Hematopoietic multipotent progenitor cell treated with erythropoietin and hydrocortisone succinate and interleukin-3 and kit ligand, for 8 days (in vitro differentiated cells): ENCODE measurements at regions not wholly inside any gene's neighbourhood (a gene's known extent, or its start where the extent isn't known, plus 50 kb on each side); places are given as distances from the start of the nearest gene placed in this dataset.
"Not testable (repeated sequence)": the region's sequence is repeated elsewhere in the genome, so short reads cannot be mapped to it uniquely, and the experiment has no call there.

Experiments
- DNase-seq: peaks from one replicate; pipeline ENCODE4 v3.0.0-alpha.2; 2015

DNA sequence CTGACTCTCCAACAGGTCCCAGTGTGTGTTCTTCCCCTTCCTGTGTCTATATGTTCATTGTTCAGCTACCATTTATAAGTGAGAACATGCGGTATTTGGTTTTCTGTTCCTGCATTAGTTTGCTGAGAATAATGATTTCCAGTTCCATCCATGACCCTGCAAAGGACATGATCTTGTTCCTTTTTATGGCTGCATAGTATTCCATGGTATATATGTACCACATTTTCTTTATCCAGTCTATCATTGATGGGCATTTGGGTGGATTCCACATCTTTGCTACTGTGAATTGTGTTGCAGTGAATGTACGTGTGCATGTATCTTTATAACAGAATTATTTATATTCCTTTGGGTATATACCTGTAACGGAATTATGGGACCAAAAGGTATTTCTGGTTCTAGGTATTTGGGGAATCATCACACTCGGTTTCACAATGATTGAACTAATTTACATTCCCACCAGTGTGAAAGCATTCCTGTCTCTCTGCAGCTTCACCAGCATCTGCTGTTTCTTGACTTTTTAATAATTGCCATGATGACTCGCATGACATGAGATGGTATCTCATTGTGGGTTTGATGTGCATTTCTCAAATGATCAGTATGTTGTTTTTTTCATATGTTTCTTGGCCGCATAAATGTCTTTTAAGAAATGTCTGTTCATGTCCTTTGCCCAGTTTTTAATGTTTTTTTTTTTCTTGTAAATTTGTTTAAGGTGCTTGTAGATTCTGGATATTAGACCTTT, 60.2 kb downstream of the LSMEM1 start:
- no peak for DNase-seq

DNA sequence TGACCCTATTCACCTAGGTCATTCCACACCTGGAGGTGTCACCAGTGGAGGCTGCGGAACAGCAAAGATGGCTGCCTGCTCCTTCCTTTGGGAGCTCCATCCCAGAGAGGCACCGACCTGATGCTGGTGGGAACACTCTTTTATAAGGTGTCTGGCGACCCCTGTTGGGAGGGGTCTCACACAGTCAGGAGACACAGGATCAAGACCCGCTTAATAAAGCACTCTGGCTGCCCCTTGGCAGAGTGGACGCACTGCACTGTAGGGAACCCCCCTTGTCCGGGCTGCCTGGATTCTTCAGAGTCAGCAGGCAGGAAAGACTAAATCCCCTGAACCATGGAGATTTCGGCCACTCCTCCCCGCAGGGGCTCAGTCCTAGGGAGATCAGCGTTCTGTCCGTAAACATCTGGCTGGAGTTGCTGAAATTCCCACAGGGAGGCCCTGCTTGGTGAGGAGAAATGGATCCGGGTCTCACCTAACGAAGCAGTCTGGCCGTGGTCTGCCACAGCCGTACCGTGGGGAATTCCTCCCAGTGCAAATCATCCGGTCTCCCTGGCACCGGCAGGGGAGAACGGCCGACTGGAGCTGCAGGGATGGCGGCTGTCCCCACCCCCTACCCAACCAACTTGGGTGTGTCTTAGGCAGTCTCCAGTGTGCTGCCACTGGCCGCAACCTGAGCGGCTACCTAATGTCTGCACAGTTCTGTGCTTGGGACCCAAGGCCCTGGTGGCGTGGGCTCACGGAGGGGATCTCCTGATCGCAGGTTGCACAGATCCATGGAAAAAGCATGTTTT, 66.1 kb downstream of the LSMEM1 start:
- no peak for DNase-seq

DNA sequence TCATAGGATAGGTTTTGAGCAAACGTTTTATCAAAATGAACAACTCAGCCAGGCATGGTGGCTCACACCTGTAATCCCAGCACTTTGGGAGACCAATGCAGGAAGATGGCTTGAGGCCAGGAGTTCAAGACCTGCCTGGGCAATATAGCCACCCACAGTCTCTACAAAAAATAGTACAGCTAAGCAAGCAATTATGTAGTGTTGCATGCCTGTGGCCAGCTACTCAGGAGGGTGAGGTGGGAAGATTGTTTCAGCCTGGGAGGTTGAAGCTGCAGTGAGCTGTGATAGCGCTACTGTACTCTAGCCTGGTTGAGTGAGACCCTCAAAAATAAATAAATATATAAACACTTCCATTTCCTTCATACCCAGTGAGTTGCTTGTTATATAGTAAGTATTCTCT, 67.1 kb downstream of the LSMEM1 start:
- DNase-seq = no peak

DNA sequence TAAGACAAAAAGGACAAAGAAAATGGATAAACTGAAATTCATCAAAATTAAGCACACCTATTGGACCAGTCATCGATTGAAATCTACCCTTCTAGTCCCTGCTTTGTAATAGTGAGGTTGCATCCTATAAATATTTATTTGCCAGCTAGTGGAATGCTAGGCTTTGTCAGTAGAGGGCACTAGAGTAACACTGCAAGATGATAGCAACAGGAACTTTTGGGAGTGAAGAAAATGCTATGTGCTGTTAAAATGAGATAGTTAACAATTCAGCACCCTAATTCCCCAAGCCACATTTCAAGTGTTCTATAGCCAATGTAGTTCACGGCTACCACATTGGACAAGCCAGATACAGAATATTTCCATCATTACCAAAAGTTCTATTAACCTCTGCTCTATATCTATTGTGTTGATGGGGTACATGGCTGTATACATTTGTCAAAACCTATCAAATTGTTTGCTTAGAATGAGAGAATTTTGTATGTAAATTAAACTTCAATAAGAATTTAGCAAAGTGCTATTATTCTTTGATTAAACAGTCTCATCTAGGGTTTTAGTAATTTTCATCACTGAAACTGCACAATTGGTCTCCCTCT, 69.8 kb downstream of the LSMEM1 start:
- DNase-seq = peak; percentile 73

DNA sequence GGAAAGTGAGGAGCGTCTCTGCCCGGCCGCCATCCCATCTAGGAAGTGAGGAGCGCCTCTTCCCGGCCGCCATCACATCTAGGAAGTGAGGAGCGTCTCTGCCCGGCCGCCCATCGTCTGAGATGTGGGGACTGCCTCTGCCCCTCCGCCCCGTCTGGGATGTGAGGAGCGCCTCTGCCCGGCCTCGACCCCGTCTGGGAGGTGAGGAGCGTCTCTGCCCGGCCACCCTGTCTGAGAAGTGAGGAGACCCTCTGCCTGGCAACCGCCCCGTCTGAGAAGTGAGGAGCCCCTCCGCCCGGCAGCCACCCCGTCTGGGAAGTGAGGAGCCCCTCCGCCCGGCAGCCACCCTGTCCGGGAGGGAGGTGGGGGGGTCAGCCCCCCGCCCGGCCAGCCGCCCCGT, 70.7 kb downstream of the LSMEM1 start:
- not testable (repeated sequence) for DNase-seq

DNA sequence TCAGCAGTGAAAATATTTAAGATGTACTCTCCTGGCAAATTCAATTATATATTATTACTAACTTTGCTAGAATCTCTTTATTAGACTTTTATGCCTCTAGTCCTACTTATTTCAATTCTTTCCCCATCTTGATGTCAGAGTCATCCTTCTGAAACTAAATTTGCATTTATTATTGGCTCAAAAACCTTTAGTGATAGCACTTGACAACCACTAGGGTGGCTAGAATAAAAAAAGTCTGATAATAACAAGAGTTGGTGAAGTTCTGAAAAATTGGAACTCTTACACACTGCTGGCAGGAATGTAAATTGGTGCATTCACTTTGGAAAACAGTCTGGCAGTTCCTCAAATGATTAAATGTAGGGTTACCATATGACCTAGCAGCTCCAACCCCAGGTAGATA, 73.8 kb downstream of the LSMEM1 start:
- DNase-seq = no peak

DNA sequence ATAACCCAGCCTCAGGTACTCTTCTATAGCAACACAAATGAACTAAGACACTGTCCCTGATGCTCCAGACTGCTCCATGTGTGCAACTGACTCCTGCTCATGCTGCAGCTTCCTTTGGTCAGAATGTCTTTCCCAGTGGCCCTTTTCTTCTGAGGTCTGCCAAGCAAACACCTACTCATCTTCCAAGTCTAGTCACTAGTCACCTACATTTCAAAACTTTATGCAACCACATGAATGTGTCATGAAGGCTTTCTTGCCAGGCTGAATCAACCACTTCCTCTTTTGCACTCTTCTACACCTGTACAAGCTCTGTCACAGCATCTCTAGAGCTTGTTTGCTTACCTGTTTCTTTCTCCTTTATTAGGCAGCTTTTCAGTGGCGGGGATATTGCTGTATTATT, 75.8 kb downstream of the LSMEM1 start:
- DNase-seq = no peak

DNA sequence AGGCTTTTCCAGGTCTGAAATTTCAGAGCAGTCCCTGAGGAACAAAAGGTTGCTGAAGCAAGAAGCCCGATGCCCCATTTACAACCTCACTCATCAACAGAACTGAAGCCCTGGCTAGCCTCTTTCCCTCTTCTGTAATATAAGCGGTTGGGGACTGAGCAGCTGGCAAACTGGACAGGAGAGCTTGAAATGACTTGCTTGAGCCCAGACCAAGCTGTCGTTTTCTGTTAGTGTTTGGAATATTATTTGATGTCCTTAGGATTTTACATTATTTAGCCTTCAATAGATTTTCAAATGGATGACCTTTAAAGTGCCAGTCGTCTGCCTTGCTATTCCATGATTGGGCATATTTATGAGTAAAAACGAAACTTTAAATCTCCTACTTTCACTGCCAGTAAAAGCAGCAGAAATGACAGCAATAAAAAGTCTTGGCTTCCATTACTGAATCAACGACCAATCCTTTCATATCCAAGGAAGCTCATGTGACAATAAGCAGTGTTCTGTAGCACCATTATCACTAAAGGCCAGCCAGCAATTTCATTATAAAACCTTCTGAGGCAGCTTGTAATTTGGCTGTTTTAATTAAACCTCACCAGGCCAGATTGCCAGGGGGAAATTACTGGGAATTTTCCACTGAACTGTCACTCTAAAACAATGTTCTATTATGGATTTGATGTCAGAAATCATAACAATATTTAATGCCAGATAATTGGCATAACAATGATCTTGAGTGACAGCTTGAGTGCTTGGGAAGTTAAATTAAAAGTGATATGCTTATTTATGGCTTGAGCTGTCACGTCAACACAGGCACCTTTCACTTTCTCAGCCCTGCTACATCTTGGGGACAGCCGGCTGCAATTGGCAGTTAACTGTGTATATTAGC, 85.9 kb downstream of the LSMEM1 start:
- no peak for DNase-seq

DNA sequence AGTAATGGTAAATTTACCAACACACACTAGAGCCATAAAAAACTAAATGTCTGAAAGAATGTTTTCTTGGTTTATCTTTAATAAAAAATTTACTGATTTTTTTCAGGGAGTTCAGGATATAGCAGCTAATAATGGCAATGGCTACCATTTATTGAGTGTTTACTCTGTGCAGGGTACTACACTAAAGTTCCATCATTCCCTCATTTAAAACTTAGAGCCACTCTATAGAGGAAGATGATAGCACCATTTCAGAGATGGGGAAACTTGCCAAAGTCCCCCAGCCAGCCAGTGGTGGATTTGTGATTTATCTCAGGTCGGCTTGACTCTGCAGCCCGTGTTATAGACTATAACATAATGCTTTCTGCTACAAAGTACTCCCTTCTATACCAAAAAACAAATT, 86.6 kb downstream of the LSMEM1 start:
- no peak for DNase-seq

DNA sequence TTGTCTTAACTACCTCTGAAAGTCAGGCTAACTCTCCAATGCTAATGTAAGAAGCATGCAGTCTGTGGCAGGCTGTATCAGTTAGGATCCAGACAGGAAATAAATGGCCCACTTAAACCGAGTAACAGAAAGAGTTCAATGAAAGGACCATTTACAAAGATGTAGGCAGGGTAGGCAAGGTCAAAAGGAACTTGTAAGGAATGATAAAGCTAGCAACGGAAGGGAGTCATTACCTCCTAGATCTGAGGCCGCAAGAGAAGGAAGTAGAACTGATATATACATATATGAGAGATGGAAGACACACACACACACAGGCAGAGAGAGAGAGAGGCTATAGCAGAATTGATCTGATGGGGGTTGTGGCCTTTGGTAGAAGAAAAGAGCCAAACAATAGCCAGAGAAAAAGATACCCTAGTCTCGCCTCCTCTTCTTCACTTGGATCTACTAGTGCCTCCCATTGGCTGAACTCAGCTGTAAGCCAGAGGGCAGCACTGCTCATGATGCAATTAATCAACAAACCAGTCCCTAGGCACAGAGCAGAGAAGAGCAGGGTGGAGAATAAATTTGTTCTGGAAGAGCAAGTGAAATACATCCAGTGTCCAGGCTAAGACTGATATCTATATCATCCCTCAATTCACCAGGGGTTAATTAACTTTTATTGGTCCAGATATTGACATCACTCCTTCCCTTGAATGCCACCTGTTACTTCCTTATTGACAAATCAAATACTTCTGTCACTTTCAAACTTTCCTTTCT, 91.2 kb downstream of the LSMEM1 start:
- no peak for DNase-seq

DNA sequence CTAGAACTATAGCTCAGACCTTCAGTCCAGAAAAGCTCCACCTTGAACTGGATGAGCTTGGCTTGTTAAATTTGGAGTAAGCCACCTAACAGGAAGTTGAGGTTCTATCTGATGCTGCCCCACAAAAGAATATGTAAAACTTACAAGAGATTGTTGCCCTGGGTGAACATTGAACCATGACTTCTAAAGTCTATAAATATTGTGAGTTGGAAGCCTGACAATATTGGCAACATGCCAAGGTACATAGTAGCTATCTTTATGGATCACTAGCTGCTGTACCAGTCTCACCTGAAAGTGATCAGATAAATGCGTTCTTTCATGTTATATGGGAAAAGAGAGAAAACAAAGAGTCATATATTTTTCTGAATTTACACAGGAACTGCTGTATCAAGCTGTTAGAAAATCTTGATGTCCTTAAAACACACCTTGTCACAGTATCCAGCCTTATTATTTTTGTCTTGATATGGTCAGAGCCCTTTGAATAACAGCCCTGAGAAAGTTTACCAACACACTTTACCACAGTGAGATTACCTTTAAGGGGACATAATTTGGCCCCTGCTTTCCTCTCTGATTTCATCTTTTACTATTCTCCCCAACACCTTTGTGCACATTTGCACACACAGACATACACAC, 92.0 kb downstream of the LSMEM1 start:
- peak; percentile 8 for DNase-seq

DNA sequence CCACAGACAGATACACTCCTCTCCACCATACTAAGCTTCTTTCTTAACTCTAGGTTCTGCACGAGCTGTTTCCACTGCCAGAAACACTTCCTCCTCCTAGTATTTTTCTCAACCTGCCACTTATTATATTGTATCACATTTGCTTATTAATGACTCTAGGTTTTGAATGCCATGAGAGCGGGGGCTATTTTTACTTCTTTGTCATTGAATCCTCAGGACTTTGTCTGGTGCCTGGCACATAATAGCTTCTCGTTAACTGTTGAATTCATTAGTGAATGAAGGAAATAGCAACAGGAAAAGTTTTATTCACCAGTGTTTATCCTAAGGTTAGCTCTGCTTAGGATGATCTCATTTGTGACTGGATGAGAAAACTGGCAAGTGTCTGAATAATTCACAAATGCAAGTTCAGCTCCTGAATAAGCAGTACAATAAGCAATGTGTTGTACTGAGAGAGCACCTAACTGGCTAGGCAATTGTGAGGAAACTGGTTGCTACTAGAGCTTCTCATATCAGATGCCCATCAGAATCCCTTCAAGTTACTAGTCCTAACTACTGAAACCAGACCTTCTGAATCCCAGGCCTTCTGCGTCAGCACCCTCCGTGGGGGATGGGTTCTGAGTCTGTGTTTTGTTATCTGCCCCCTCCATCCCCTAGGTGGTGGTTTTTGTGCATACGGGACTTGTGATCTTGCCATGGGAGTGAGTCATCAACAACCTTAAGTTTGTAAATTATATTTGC, 92.7 kb downstream of the LSMEM1 start:
- peak; percentile 74 for DNase-seq

DNA sequence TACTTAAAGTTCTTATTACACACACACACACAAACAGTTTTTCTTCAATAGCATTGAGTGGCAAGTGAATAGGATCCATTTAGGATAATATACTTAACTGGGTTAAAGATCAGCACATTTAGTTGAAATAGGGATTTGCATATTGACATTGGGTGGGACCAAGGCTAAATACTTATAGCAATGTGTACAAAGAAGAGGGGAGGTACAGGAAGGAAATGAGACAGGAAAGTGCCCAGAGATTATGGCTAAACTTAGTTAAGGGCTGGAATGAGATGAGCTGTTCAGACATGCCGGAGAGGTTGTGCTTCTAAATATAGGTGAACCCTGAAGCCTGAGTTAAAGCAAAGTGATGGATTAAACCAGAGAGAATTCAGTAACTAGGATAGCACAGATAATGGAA, 95.1 kb downstream of the LSMEM1 start:
- DNase-seq = no peak

DNA sequence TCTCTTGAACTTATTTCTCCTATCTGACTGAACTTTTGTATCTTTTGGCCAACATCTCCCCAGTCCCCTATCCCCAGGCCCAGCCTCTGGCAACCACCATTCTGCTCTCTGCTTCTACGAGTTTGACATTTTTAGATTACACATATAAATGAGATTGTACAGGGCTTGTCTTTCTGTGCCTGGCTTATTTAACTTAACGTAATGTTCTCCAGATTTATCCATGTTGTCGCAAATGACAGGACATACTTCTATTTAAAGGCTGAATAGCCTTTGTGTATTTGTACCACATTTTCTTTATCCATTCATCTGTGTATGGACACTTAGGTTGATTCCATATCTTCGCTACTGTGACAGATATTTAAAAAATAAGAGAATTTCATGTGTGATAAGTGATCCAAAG, 98.6 kb downstream of the LSMEM1 start:
- DNase-seq = no peak

DNA sequence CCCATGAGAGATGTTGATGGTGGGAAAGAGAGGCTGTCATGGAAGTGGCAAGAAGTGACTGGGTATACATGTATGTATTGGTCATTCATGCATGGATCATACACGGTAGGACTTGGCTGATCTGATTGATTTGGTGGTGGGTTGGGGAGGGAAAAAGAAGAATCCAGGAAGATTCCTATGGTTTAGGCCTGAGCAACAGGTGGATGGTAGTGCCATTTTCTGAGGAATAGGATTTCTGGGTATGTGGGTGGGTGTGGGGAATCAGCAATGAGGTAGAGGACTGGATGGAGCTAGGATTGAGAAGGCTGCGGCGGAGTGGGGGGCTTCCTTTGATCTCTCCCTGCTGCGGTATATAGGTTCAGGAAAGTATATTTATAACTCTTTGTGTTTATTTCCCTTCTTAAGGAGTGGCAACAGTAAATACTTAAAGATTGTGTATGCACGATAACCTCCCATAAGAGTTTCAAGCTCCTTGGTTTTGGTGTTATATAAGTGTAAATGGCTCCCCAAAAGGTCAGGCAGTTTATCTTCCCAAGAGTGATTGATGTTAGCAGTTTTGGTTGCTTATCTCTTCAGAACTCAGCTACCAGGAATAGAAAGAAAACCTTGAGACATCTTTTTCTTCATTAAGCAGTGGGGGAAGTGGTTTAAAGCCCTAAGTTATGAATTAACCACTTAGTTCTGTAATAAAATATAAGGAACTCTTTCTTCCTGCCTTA, 100.1 kb downstream of the LSMEM1 start:
- DNase-seq = no peak

DNA sequence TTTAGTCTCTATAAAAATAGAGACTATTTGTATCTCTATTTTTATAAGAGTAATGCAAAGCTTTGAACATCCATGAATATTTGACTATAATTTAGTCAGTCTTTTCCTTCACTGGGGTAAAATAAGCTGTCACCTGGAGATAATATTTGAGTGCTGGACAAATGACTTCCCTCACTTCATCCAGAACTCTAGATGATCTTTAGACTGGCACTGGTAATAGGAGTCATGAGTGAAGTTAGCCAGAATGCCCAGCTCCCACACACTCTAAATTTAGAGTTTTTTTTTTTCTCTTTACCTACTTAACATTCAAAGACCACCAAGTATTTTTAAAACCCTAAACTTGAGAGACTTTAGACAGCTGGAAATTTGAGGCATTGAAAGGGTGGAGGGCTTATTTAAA, 100.7 kb downstream of the LSMEM1 start:
- no peak for DNase-seq

DNA sequence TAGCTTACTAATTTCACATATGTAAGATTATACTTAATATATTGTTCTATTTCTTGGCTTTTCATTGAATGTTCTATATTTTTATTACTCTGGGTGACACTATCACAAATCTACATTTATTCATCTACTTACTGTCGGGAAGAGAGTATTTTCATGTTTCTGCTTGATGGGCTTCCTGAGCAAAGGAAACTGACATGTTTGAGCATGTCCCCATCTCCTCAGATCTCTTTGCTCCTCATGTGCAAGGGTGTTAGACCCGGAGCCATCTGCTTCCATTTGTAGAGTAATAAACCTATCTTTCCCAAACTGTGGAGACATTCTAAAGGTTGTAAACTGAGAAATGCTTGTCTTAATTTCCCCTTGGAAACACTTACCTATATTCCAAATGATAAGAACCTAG, 103.5 kb downstream of the LSMEM1 start:
- no peak for DNase-seq

DNA sequence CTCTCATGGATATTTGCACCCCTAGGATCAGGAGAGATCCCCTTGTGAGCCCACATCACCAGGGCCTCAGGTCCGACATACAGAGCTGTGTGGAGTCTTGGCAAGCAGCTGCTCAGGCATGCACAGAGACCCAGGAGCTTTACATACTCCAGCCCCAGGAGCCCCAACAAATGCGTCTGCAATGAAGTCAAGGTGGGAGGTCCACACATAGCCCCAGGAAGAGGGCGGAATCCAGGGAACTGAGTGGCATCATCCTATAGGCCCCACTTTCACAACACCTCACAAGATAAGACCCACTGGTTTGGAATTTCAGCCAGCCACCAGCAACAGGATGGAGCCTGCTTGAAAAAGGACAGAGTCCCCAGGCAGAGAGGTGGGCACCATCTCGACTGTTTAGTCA, 106.7 kb downstream of the LSMEM1 start:
- no peak for DNase-seq

DNA sequence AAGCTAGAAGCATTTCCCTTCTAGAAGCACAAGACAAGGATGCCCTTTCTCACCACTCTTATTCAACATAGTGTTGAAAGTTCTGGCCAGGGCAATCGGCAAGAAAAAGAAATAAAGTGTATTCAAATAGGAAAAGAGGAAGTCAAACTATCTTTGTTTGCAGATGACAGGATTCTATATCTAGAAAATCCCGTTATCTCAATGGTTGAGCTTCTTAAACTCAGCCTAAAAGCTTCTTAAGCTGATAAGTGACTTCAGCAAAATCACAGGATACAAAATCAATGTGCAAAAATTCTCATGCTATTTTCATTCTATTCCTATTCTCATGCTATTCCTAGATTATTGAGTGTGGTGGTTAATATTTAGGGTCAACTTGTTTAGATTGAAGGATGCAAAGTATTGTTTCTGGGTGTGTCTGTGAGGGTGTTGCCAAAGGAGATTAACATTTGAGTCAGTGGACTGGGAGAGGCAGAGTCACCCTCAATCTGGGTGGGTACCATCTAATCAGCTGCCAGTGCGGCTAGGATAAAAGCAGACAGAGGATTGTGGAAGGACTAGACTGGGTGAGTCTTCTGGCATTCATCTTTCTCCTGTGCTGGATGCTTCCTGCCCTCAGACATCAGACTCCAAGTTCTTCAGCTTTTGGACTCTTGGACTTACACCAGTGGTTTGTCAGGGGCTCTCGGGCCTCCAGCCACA, 111.9 kb downstream of the LSMEM1 start:
- DNase-seq = peak; percentile 6

DNA sequence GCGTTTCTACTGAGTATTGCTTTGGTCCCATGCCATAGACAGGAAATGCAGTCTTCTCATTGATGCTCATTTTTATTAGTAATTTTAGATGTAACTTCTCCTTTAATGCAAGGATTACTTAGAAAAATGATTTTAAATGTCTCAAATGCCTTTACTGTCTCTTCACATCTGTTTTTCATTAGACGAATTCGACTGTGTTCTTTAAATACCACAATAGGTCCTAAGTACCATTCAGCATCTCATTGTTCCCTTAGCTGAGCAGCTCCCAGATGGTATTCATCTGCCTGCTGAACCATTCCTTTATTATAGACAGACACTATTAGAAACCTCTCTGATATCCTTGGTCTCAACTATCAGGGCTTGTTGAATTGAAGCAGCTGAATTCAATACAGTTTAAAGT, 113.6 kb downstream of the LSMEM1 start:
- no peak for DNase-seq
